ENCODE measurements at regions not wholly inside any gene's neighbourhood (a gene's known extent, or its start where the extent isn't known, plus 50 kb on each side); places are given as distances from the start of the nearest gene placed in this dataset.

- TF ChIP-seq TAF1 (IDR thresholded peaks at IDR 0.05; ENCODE audit: borderline replicate concordance, insufficient read depth, low read length) (no peak), POLR2AphosphoS5 (IDR thresholded peaks at IDR 0.05; ENCODE audit: low read depth, low read length) (no peak), FOXP2 (optimal IDR thresholded peaks at IDR 0.05; ENCODE audit: borderline replicate concordance, extremely low read depth, extremely low read length, insufficient read depth) (no peak), REST (IDR thresholded peaks at IDR 0.05; ENCODE audit: insufficient read depth in 1 of 2, low read depth in 2 of 2, low read length in 2 of 2) (no peak), SIN3A (IDR thresholded peaks at IDR 0.05; ENCODE audit: borderline replicate concordance, insufficient read depth, low read length) (no peak)
These were observed 113.8 kb upstream of the C14orf180 start for GRCh38 chr14:104465482-104466390.
